ENCODE measurements at regions not wholly inside any gene's neighbourhood (a gene's known extent, or its start where the extent isn't known, plus 50 kb on each side); places are given as distances from the start of the nearest gene placed in this dataset.
"Not testable (repeated sequence)": the region's sequence is repeated elsewhere in the genome, so short reads cannot be mapped to it uniquely, and the experiment has no call there.

- peak; percentile 42 for DNase-seq
Observed at GRCh38 chr4:177251237-177251636, 58.4 kb upstream of the NEIL3 start.

- DNase-seq: no peak
Observed at GRCh38 chr4:177255359-177255758, 54.3 kb upstream of the NEIL3 start.

DNA sequence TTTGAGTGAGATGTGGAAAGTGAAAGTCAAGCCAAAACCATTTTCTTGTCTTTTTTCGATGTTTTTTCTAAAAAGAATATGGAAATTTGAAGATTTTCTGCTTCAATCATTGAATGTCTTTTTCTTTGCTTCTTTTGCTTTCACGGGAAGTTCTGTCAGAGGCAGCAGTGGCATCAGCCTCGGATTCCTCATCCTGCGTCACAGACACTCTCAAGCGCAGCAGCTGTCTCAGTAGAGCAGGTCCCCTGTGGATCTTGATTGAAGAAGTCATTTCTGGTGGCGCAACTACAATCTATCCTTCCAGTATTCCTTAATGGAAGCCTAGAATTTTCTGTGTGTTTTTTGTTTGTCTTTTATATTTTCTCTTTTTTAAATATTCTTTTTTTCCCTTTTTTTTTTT, 52.7 kb upstream of the NEIL3 start:
- DNase-seq: no peak

DNA sequence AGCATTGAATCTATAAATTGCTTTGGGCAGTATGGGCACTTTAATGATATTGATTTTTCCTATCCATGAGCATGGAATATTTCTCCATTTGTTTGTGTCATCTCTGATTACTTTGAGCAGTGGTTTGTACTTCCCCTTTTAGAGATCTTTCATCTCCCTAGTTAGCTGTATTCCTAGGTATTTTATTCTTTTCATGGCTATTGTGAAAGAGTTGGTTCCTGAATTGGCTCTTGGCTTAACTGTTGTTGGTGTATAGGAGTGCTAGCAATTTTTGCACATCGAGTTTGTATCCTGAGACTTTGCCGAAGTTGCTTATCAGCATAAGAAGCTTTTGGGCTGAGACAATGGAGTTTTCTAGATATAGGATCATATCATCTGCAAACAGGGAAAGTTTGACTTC, 50.2 kb upstream of the NEIL3 start:
- not testable (repeated sequence) for DNase-seq
